Activated CD4-positive, alpha-beta T cell treated with anti-CD3 and anti-CD28 coated beads, Interleukin-2, amount 10 ng/mL, durations not matched to agents 24 days and 14 days (primary cell): ENCODE measurements at regions not wholly inside any gene's neighbourhood (a gene's known extent, or its start where the extent isn't known, plus 50 kb on each side); places are given as distances from the start of the nearest gene placed in this dataset.

ENCODE experiments used
- DNase-seq: peaks from one replicate; pipeline ENCODE4 v3.0.0; 2022
- H3K27ac Mint-ChIP-seq: one replicate; pipeline ENCODE4 v1.8.0; 2022; ENCODE audit warnings: mild to moderate bottlenecking, mixed read lengths
- H3K27me3 Mint-ChIP-seq: one replicate; pipeline ENCODE4 v1.8.0; 2022; ENCODE audit warnings: mixed read lengths
- H3K36me3 Mint-ChIP-seq: one replicate; pipeline ENCODE4 v1.8.0; 2022; ENCODE audit warnings: low read depth, mild to moderate bottlenecking, mixed read lengths
- H3K4me1 Mint-ChIP-seq: one replicate; pipeline ENCODE4 v1.8.0; 2021; ENCODE audit warnings: mixed read lengths
- H3K4me3 Mint-ChIP-seq: one replicate; pipeline ENCODE4 v1.8.0; 2022; ENCODE audit warnings: mild to moderate bottlenecking, moderate library complexity, mixed read lengths
- H3K9me3 Mint-ChIP-seq: one replicate; pipeline ENCODE4 v1.8.0; 2021; ENCODE audit warnings: mixed read lengths
- intact Hi-C: fragments of 100-400 bp; cut with micrococcal nuclease; formaldehyde crosslinking; loops from one replicate; pipeline ENCODE4 v1.15.1; 2023

GRCh38 chr5:87154191-87154590 is 113.5 kb upstream of the RASA1 start:
- intact Hi-C loops, result no loop called here
- Mint-ChIP-seq H3K9me3 (peaks cover 2% of the 10 kb centered on the region), H3K4me3 (no peak overlapping the region), H3K27ac (no peak overlapping the region), H3K27me3 (no peaks in the 10 kb centered on the region), H3K4me1 (peaks cover 13% of the 10 kb centered on the region), H3K36me3 (no peaks in the 10 kb centered on the region)
- DNase-seq, result peak; percentile 45

GRCh38 chr5:87155106-87155505 is 112.6 kb upstream of the RASA1 start:
- no peaks in the 10 kb centered on the region for H3K27me3 Mint-ChIP-seq
- peaks cover 13% of the 10 kb centered on the region for H3K4me1 Mint-ChIP-seq
- no peak overlapping the region for H3K27ac Mint-ChIP-seq
- H3K9me3 Mint-ChIP-seq, result peaks cover 2% of the 10 kb centered on the region
- no peak overlapping the region for H3K4me3 Mint-ChIP-seq
- no peaks in the 10 kb centered on the region for H3K36me3 Mint-ChIP-seq
- DNase-seq, result no peak
- intact Hi-C loops, result no loop called here

- peaks cover 8% of the 10 kb centered on the region for H3K4me1 Mint-ChIP-seq
- no peaks in the 10 kb centered on the region for H3K27me3 Mint-ChIP-seq
- no peaks in the 10 kb centered on the region for H3K36me3 Mint-ChIP-seq
- H3K4me3 Mint-ChIP-seq, result no peak overlapping the region
- peaks cover 2% of the 10 kb centered on the region for H3K9me3 Mint-ChIP-seq
- DNase-seq, result no peak
- no peak overlapping the region for H3K27ac Mint-ChIP-seq
- intact Hi-C loops, result no loop called here
Measured at GRCh38 chr5:87156631-87157030, 111.1 kb upstream of the RASA1 start.

- Mint-ChIP-seq H3K9me3 (no peaks in the 10 kb centered on the region), H3K36me3 (no peaks in the 10 kb centered on the region), H3K4me1 (no peaks in the 10 kb centered on the region), H3K27me3 (peaks cover 1% of the 10 kb centered on the region), H3K27ac (no peak overlapping the region), H3K4me3 (no peak overlapping the region)
- intact Hi-C loops, result no loop called here
- no peak for DNase-seq
Measured at GRCh38 chr5:87164409-87164808, 103.3 kb upstream of the RASA1 start.

GRCh38 chr5:87169300-87169991 is 98.2 kb upstream of the RASA1 start:
- no peaks in the 10 kb centered on the region for H3K4me1 Mint-ChIP-seq
- H3K9me3 Mint-ChIP-seq, result no peaks in the 10 kb centered on the region
- no peak overlapping the region for H3K4me3 Mint-ChIP-seq
- H3K27ac Mint-ChIP-seq, result no peak overlapping the region
- H3K27me3 Mint-ChIP-seq, result peaks cover 1% of the 10 kb centered on the region
- intact Hi-C loops, result no loop called here
- DNase-seq, result peak; percentile 19
- H3K36me3 Mint-ChIP-seq, result no peaks in the 10 kb centered on the region

- Mint-ChIP-seq H3K27ac (no peak overlapping the region), H3K9me3 (no peaks in the 10 kb centered on the region)
Measured at GRCh38 chr5:87170799-87171198, 96.9 kb upstream of the RASA1 start.

GRCh38 chr5:87182649-87183048 is 85.0 kb upstream of the RASA1 start:
- peaks cover 10% of the 10 kb centered on the region for H3K4me1 Mint-ChIP-seq
- DNase-seq, result no peak
- no peak overlapping the region for H3K27ac Mint-ChIP-seq
- no peaks in the 10 kb centered on the region for H3K9me3 Mint-ChIP-seq
- no peaks in the 10 kb centered on the region for H3K36me3 Mint-ChIP-seq
- H3K4me3 Mint-ChIP-seq, result peak overlapping the region; percentile 5
- intact Hi-C loops, result no loop called here
- H3K27me3 Mint-ChIP-seq, result no peaks in the 10 kb centered on the region

More at GRCh38 chr5:87170799-87171198, 96.9 kb upstream of the RASA1 start:
- Mint-ChIP-seq H3K27me3 (peaks cover 1% of the 10 kb centered on the region), H3K4me1 (no peaks in the 10 kb centered on the region), H3K36me3 (no peaks in the 10 kb centered on the region), H3K4me3 (no peak overlapping the region)
- peak; percentile 41 for DNase-seq
- intact Hi-C loops, result no loop called here

- DNase-seq, result no peak
- intact Hi-C loops, result no loop called here
- Mint-ChIP-seq H3K36me3 (no peaks in the 10 kb centered on the region), H3K27ac (no peak overlapping the region), H3K9me3 (no peaks in the 10 kb centered on the region), H3K4me1 (peaks cover 10% of the 10 kb centered on the region), H3K4me3 (no peak overlapping the region), H3K27me3 (no peaks in the 10 kb centered on the region)
Measured at GRCh38 chr5:87183896-87184295, 83.8 kb upstream of the RASA1 start.

GRCh38 chr5:87184605-87185004 is 83.1 kb upstream of the RASA1 start:
- H3K36me3 Mint-ChIP-seq, result no peaks in the 10 kb centered on the region
- no peak overlapping the region for H3K27ac Mint-ChIP-seq

GRCh38 chr5:87185838-87186237 is 81.8 kb upstream of the RASA1 start:
- no peaks in the 10 kb centered on the region for H3K9me3 Mint-ChIP-seq
- peaks cover 12% of the 10 kb centered on the region for H3K4me1 Mint-ChIP-seq
- no peak for DNase-seq
- H3K4me3 Mint-ChIP-seq, result no peak overlapping the region
- H3K27me3 Mint-ChIP-seq, result no peaks in the 10 kb centered on the region
- no peaks in the 10 kb centered on the region for H3K36me3 Mint-ChIP-seq
- H3K27ac Mint-ChIP-seq, result no peak overlapping the region
- intact Hi-C loops, result no loop called here

More at GRCh38 chr5:87184605-87185004, 83.1 kb upstream of the RASA1 start:
- Mint-ChIP-seq H3K4me3 (no peak overlapping the region), H3K9me3 (no peaks in the 10 kb centered on the region), H3K4me1 (peaks cover 10% of the 10 kb centered on the region), H3K27me3 (no peaks in the 10 kb centered on the region)
- intact Hi-C loops, result no loop called here
- DNase-seq, result peak; percentile 12

GRCh38 chr5:87188391-87188790 is 79.3 kb upstream of the RASA1 start:
- H3K9me3 Mint-ChIP-seq, result no peaks in the 10 kb centered on the region
- H3K27ac Mint-ChIP-seq, result no peak overlapping the region
- no peaks in the 10 kb centered on the region for H3K27me3 Mint-ChIP-seq
- H3K4me3 Mint-ChIP-seq, result no peak overlapping the region
- peaks cover 14% of the 10 kb centered on the region for H3K4me1 Mint-ChIP-seq
- intact Hi-C loops, result no loop called here
- DNase-seq, result no peak
- H3K36me3 Mint-ChIP-seq, result no peaks in the 10 kb centered on the region

GRCh38 chr5:87190041-87190440 is 77.6 kb upstream of the RASA1 start:
- Mint-ChIP-seq H3K27me3 (no peaks in the 10 kb centered on the region), H3K4me3 (no peak overlapping the region), H3K9me3 (no peaks in the 10 kb centered on the region), H3K36me3 (no peaks in the 10 kb centered on the region), H3K4me1 (peaks cover 19% of the 10 kb centered on the region), H3K27ac (no peak overlapping the region)
- DNase-seq, result no peak
- intact Hi-C loops, result no loop called here

- H3K27me3 Mint-ChIP-seq, result no peaks in the 10 kb centered on the region
- no peak for DNase-seq
- intact Hi-C loops, result no loop called here
- H3K27ac Mint-ChIP-seq, result no peak overlapping the region
- H3K4me1 Mint-ChIP-seq, result peaks cover 25% of the 10 kb centered on the region
- no peak overlapping the region for H3K4me3 Mint-ChIP-seq
- no peaks in the 10 kb centered on the region for H3K36me3 Mint-ChIP-seq
- no peaks in the 10 kb centered on the region for H3K9me3 Mint-ChIP-seq
Measured at GRCh38 chr5:87190687-87191086, 77.0 kb upstream of the RASA1 start.

GRCh38 chr5:87191645-87192044 is 76.0 kb upstream of the RASA1 start:
- H3K4me1 Mint-ChIP-seq, result peaks cover 26% of the 10 kb centered on the region
- DNase-seq, result no peak
- intact Hi-C loops, result no loop called here
- H3K27ac Mint-ChIP-seq, result no peak overlapping the region
- H3K27me3 Mint-ChIP-seq, result no peaks in the 10 kb centered on the region
- no peaks in the 10 kb centered on the region for H3K36me3 Mint-ChIP-seq
- no peaks in the 10 kb centered on the region for H3K9me3 Mint-ChIP-seq
- no peak overlapping the region for H3K4me3 Mint-ChIP-seq

- H3K4me3 Mint-ChIP-seq, result peak overlapping the region; percentile 8
- H3K27me3 Mint-ChIP-seq, result no peaks in the 10 kb centered on the region
Measured at GRCh38 chr5:87195104-87195591, 72.5 kb upstream of the RASA1 start.

More at GRCh38 chr5:87195104-87195591, 72.5 kb upstream of the RASA1 start:
- DNase-seq, result no peak
- no peaks in the 10 kb centered on the region for H3K9me3 Mint-ChIP-seq
- peaks cover 26% of the 10 kb centered on the region for H3K4me1 Mint-ChIP-seq
- no peak overlapping the region for H3K27ac Mint-ChIP-seq
- no peaks in the 10 kb centered on the region for H3K36me3 Mint-ChIP-seq
- intact Hi-C loops, result loop anchor here (2.0 kb wide), 2 partner anchors 72 to 74 kb away; partner anchors contain the start of gene RASA1
